HCT116 (cell line): ENCODE measurements at regions not wholly inside any gene's neighbourhood (a gene's known extent, or its start where the extent isn't known, plus 50 kb on each side); places are given as distances from the start of the nearest gene placed in this dataset.

ENCODE experiments used
- CTCF ChIP-seq, 3 experiments: fragments of 200-600 bp in 1 of 3; sonication (generic) in 1 of 3; IDR thresholded peaks in 2 of 3; conservative IDR thresholded peaks in 1 of 3; 2 replicates each; pipeline ENCODE4 v1.5.1; 2012 to 2017; ENCODE audit warnings: low read depth in 2 of 3, low read length in 2 of 3, antibody characterized with exemption in 1 of 3, borderline replicate concordance in 1 of 3, control low read depth in 1 of 3, mild to moderate bottlenecking in 1 of 3, mixed read lengths in 1 of 3, mixed run types in 1 of 3, moderate library complexity in 1 of 3; ENCODE audit not compliant: insufficient read depth in 1 of 3
- EZH2 ChIP-seq: fragments of 200-600 bp; sonication (generic); IDR thresholded peaks from 2 replicates; pipeline ENCODE4 v1.6.1; 2017; ENCODE audit warnings: antibody characterized with exemption, mixed run types
- JUND ChIP-seq: IDR thresholded peaks from 2 replicates; pipeline ENCODE4 v1.6.1; 2012
- MAX ChIP-seq: IDR thresholded peaks from 2 replicates; pipeline ENCODE4 v1.6.1; 2012
- POLR2A ChIP-seq: IDR thresholded peaks from 2 replicates; pipeline ENCODE4 v1.7.0; 2011; ENCODE audit warnings: borderline replicate concordance; ENCODE audit not compliant: insufficient read depth, insufficient read length; ENCODE audit errors: extremely low read depth
- POLR2AphosphoS5 ChIP-seq: IDR thresholded peaks from 2 replicates; pipeline ENCODE4 v1.6.1; 2011; ENCODE audit warnings: mild to moderate bottlenecking, low read depth, low read length, moderate library complexity
- RAD21 ChIP-seq: IDR thresholded peaks from 2 replicates; pipeline ENCODE4 v1.6.1; 2012; ENCODE audit warnings: low read depth, mild to moderate bottlenecking
- SIN3A ChIP-seq: IDR thresholded peaks from 2 replicates; pipeline ENCODE4 v1.6.1; 2012; ENCODE audit warnings: low read depth
- SRF ChIP-seq: IDR thresholded peaks from 2 replicates; pipeline ENCODE4 v1.6.1; 2012; ENCODE audit warnings: low read depth
- ZNF274 ChIP-seq: fragments of 200-500 bp; sonication (Bioruptor generic); IDR thresholded peaks from 2 replicates; pipeline ENCODE4 v1.6.1; 2014; ENCODE audit warnings: mild to moderate bottlenecking, low read depth, low read length, inconsistent platforms

DNA sequence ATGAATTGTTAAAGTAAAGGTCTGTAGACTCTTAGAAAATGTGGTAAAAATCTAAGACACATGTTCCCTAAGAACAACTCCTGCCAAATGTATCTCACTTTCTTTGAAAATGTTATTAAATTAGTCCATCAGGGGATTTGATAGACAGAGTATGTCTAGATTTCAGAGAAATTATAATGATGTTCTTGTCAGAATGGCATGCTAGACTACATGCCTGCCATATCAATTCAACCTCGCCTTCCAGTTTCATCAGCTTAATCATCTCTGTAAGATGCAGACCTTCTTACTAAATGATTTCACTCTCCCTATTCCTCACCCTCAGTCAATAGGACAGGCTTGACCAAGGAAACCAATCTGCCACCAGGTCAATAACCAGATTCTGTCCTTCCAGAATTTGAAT lies 368.4 kb downstream of the TXNL1 start:
- TF ChIP-seq CTCF (IDR thresholded peaks at IDR 0.05 in 2 of 3, conservative IDR thresholded peaks at IDR 0.05 in 1 of 3; ENCODE audit: borderline replicate concordance in 1 of 3, insufficient read depth in 1 of 3, low read depth in 2 of 3, low read length in 2 of 3) (no peak), RAD21 (no peak), JUND (no peak), POLR2A (no peak), POLR2AphosphoS5 (no peak), EZH2 (no peak), SRF (no peak), SIN3A (no peak), ZNF274 (no peak), MAX (no peak)
